ENCODE measurements at regions not wholly inside any gene's neighbourhood (a gene's known extent, or its start where the extent isn't known, plus 50 kb on each side); places are given as distances from the start of the nearest gene placed in this dataset.

GRCh38 chr5:146952168-146952567, 73.6 kb upstream of the PPP2R2B start:
- TF ChIP-seq CEBPB (IDR thresholded peaks at IDR 0.05) (no peak), MAX (IDR thresholded peaks at IDR 0.05) (no peak), USF1 (IDR thresholded peaks at IDR 0.05) (no peak), REST (IDR thresholded peaks at IDR 0.05; ENCODE audit: low read depth) (no peak), YY1 (IDR thresholded peaks at IDR 0.05; ENCODE audit: low read depth) (no peak), TAF1 (IDR thresholded peaks at IDR 0.05; ENCODE audit: low read depth) (no peak), ZBTB7A (IDR thresholded peaks at IDR 0.05; ENCODE audit: low read depth) (no peak), EGR1 (IDR thresholded peaks at IDR 0.05) (no peak), RAD21 (IDR thresholded peaks at IDR 0.05; ENCODE audit: low read depth) (no peak), TEAD4 (IDR thresholded peaks at IDR 0.05) (no peak), CREB1 (IDR thresholded peaks at IDR 0.05; ENCODE audit: low read depth) (no peak), TCF12 (IDR thresholded peaks at IDR 0.05; ENCODE audit: low read depth) (no peak)

Measured in Ishikawa (cell line).